CD4-positive, alpha-beta T cell (primary cell): ENCODE measurements at regions not wholly inside any gene's neighbourhood (a gene's known extent, or its start where the extent isn't known, plus 50 kb on each side); places are given as distances from the start of the nearest gene placed in this dataset.

Source experiments
- ATAC-seq: fragments of 200-7000 bp; cut with Tn5 transposase; one replicate; pipeline ENCODE4 v1.10.0; 2022; ENCODE audit warnings: mild to moderate bottlenecking; ENCODE audit not compliant: poor library complexity
- CTCF ChIA-PET: fragments of 350-600 bp; sonication (Branson Sonifier 250); formaldehyde crosslinking; loops from one replicate; lab custom pipeline; 2021; ENCODE audit warnings: antibody characterized with exemption, inconsistent platforms; lab: Charles Lee
- POLR2A ChIA-PET: fragments of 350-600 bp; sonication (Branson Sonifier 250); formaldehyde crosslinking; loops from one replicate; lab custom pipeline; 2021; ENCODE audit warnings: antibody characterized with exemption, inconsistent platforms; lab: Charles Lee
- DNase-seq, 14 experiments: peaks; one replicate each; pipeline ENCODE4 v3.0.0-alpha.2; 2013 to 2020; ENCODE audit warnings: mixed read lengths in 2 of 14
- H3K27ac ChIP-seq, 2 donors: one replicate each; pipeline versions ENCODE4 v1.5.1 to v1.7.0; 2013; ENCODE audit warnings: low read length in 2 of 2, low read depth in 1 of 2, mild to moderate bottlenecking in 1 of 2
- H3K27me3 ChIP-seq, 2 experiments: 1 replicate in 1 of 2; 2 replicates in 1 of 2; pipeline versions ENCODE4 v1.6.1 to v1.7.0; 2013; ENCODE audit warnings: low read length in 2 of 2, control low read depth in 1 of 2, mild to moderate bottlenecking in 1 of 2, moderate library complexity in 1 of 2; ENCODE audit not compliant: insufficient read depth in 2 of 2, control insufficient read depth in 1 of 2
- H3K36me3 ChIP-seq: one replicate; pipeline ENCODE4 v1.6.1; 2013; ENCODE audit warnings: low read length, control low read depth; ENCODE audit not compliant: insufficient read depth
- H3K4me1 ChIP-seq: one replicate; pipeline ENCODE4 v1.6.1; 2013; ENCODE audit warnings: low read length, control low read depth; ENCODE audit not compliant: insufficient read depth
- H3K4me3 ChIP-seq: one replicate; pipeline ENCODE4 v1.5.1; 2013; ENCODE audit warnings: mild to moderate bottlenecking, low read length, moderate library complexity
- H3K9me3 ChIP-seq, 2 experiments: 1 replicate in 1 of 2; 2 replicates in 1 of 2; pipeline versions ENCODE4 v1.6.1 to v1.7.0; 2013; ENCODE audit warnings: low read length in 2 of 2, mild to moderate bottlenecking in 2 of 2, control low read depth in 1 of 2, moderate library complexity in 1 of 2; ENCODE audit not compliant: control insufficient read depth in 1 of 2, insufficient read depth in 1 of 2
- H3K27ac Mint-ChIP-seq: one replicate; pipeline ENCODE4 v1.8.0; 2020; ENCODE audit warnings: mixed read lengths
- H3K27me3 Mint-ChIP-seq: one replicate; pipeline ENCODE4 v1.8.0; 2021; ENCODE audit warnings: mixed read lengths
- H3K36me3 Mint-ChIP-seq: one replicate; pipeline ENCODE4 v1.8.0; 2021; ENCODE audit warnings: low read depth, mixed read lengths
- H3K4me1 Mint-ChIP-seq: one replicate; pipeline ENCODE4 v1.8.0; 2021; ENCODE audit warnings: low read depth, mixed read lengths
- H3K4me3 Mint-ChIP-seq: one replicate; pipeline ENCODE4 v1.8.0; 2020; ENCODE audit warnings: mild to moderate bottlenecking, mixed read lengths
- H3K9me3 Mint-ChIP-seq: one replicate; pipeline ENCODE4 v1.8.0; 2020; ENCODE audit warnings: mixed read lengths
- CTCF ChIP-seq: fragments of 200-600 bp; IDR thresholded peaks from one replicate; pipeline ENCODE4 v1.8.0; 2022; ENCODE audit warnings: antibody characterized with exemption, mild to moderate bottlenecking
- intact Hi-C, 2 experiments: fragments of 100-400 bp; cut with DNase I in 1 of 2; cut with micrococcal nuclease in 1 of 2; formaldehyde crosslinking; loops; one replicate each; pipeline versions ENCODE4 v1.15.1 to v1.9.0; 2023 to 2025; cut with DNase I, micrococcal nuclease

DNA sequence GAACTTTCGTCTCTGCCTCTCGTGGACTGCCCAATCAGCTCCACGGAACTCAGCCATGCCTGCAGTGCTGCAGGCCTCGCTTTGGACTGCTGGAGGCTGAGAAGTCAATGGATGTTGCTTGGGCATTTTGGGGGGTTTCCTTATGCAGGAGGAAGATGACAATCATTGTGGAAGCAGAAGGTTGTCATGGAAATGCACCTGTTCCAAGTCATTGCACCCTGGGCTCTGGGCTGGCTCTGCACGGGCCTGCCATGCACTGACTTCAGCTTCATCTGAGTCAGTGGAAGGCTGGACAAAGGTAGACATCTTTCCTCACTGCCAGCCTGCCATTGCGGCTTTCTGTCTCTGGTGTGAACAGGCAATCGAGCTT is 217.3 kb downstream of the RPS24 start:
- Histone ChIP-seq H3K4me3 (no peak overlapping the region), H3K27ac (no peak overlapping the region), H3K9me3 (no peaks in the 10 kb centered on the region), H3K4me1 (peaks cover 9% of the 10 kb centered on the region), H3K36me3 (no peaks in the 10 kb centered on the region), H3K27me3 (no peaks in the 10 kb centered on the region)
- TF ChIP-seq CTCF: no peak
- peaks cover 7% of the 10 kb centered on the region for H3K27me3 Mint-ChIP-seq
- intact Hi-C loops: loop anchor here in 1 of 2 experiments (10.0 kb wide), 1 partner anchor 404 kb away; no protein-coding TSS in a partner anchor
- DNase-seq (no peak), ATAC-seq (no peak)
- H3K27ac Mint-ChIP-seq: no peak overlapping the region
- H3K9me3 Mint-ChIP-seq: no peaks in the 10 kb centered on the region
- H3K4me3 Mint-ChIP-seq: no peak overlapping the region
- ChIA-PET POLR2A (no interaction called here), CTCF (no interaction called here)
- no peaks in the 10 kb centered on the region for H3K36me3 Mint-ChIP-seq
- peaks cover 9% of the 10 kb centered on the region for H3K4me1 Mint-ChIP-seq

GRCh38 chr10:78252286-78252685 is 218.6 kb downstream of the RPS24 start:
- no peaks in the 10 kb centered on the region for H3K9me3 Mint-ChIP-seq
- POLR2A ChIA-PET: no interaction called here

DNA sequence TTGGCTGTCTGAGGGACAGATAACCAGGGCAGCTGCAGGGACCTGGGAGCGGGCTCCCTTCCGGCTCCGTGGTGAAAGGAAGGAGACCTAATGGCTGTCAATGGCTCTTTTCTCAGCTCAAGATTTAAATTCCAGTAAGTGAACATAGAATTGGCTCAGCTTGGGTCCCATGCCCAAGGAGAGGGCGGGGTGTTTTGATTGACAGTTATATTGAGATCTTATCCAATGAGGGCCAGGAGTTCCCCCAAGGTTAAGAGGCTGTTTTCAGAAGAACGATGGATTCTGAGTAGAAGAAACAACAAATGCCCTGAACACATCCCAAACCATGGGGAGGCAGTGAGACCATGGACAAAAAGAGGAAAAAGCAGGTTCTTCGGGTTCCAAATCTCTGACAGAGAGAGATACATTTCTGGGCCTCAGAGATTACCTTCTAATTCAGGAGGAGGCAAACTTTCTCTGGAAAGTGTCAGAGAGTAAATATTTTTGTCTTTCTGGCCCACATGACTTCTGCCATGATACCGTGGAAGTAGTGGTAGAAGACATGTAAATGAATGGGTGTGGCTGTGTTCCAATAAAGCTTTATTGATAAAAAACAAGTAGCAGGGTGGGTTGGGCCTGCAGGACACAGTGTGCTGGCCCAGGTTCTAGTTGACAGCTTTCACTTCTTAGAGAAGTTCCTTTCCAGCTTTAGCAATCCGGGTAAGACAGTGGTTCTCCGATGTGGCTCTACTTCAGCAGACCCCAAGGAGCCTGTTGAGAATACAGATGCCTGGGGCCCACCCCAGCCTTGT is 219.6 kb downstream of the RPS24 start:
- ATAC-seq (no peak), DNase-seq (no peak)
- Mint-ChIP-seq H3K36me3 (no peaks in the 10 kb centered on the region), H3K9me3 (no peaks in the 10 kb centered on the region), H3K27me3 (peaks cover 7% of the 10 kb centered on the region), H3K4me1 (peaks cover 9% of the 10 kb centered on the region), H3K27ac (no peak overlapping the region), H3K4me3 (no peak overlapping the region)
- peaks cover 9% of the 10 kb centered on the region for H3K4me1 ChIP-seq
- no peaks in the 10 kb centered on the region for H3K27me3 ChIP-seq
- TF ChIP-seq CTCF: no peak
- no peaks in the 10 kb centered on the region for H3K9me3 ChIP-seq
- CTCF ChIA-PET: no interaction called here
- no peak overlapping the region for H3K27ac ChIP-seq
- no peaks in the 10 kb centered on the region for H3K36me3 ChIP-seq
- POLR2A ChIA-PET: no interaction called here
- no peak overlapping the region for H3K4me3 ChIP-seq
- intact Hi-C loops: loop anchor here in 1 of 2 experiments (10.0 kb wide), 1 partner anchor 402 kb away; no protein-coding TSS in a partner anchor

More at GRCh38 chr10:78252286-78252685, 218.6 kb downstream of the RPS24 start:
- no peaks in the 10 kb centered on the region for H3K9me3 ChIP-seq
- H3K4me1 Mint-ChIP-seq: peaks cover 9% of the 10 kb centered on the region
- H3K27ac Mint-ChIP-seq: no peak overlapping the region
- CTCF ChIA-PET: no interaction called here
- no peak overlapping the region for H3K4me3 ChIP-seq
- no peaks in the 10 kb centered on the region for H3K27me3 ChIP-seq
- ATAC-seq (no peak), DNase-seq (no peak)
- H3K36me3 ChIP-seq: no peaks in the 10 kb centered on the region
- H3K4me3 Mint-ChIP-seq: no peak overlapping the region
- H3K27me3 Mint-ChIP-seq: peaks cover 7% of the 10 kb centered on the region
- H3K4me1 ChIP-seq: peaks cover 9% of the 10 kb centered on the region
- no peaks in the 10 kb centered on the region for H3K36me3 Mint-ChIP-seq
- intact Hi-C loops: loop anchor here in 1 of 2 experiments (10.0 kb wide), 1 partner anchor 403 kb away; no protein-coding TSS in a partner anchor
- no peak for TF ChIP-seq CTCF
- no peak overlapping the region for H3K27ac ChIP-seq
